AG09309 (cell line): ENCODE measurements at regions not wholly inside any gene's neighbourhood (a gene's known extent, or its start where the extent isn't known, plus 50 kb on each side); places are given as distances from the start of the nearest gene placed in this dataset.

Experiments
- DNase-seq: peaks from one replicate; pipeline ENCODE4 v3.0.0-alpha.2; 2010; ENCODE audit warnings: low read depth
- H3K4me3 ChIP-seq: 2 replicates; pipeline ENCODE4 v1.5.1; 2011; ENCODE audit warnings: mild to moderate bottlenecking, low read depth, low read length, moderate library complexity; ENCODE audit not compliant: control insufficient read depth
- CTCF ChIP-seq: IDR thresholded peaks from 2 replicates; pipeline ENCODE4 v1.5.1; 2011; ENCODE audit warnings: mild to moderate bottlenecking, low read depth, low read length, inconsistent platforms; ENCODE audit not compliant: insufficient read depth, control insufficient read depth; ENCODE audit errors: missing control alignments

GRCh38 chr22:22044153-22044552 is 61.6 kb upstream of the TOP3B start:
- no peak for TF ChIP-seq CTCF
- no peak overlapping the region for H3K4me3 ChIP-seq

GRCh38 chr22:22043296-22044078 is 60.9 kb upstream of the TOP3B start:
- no peak for TF ChIP-seq CTCF
- no peak overlapping the region for H3K4me3 ChIP-seq
- no peak for DNase-seq

More at GRCh38 chr22:22044153-22044552, 61.6 kb upstream of the TOP3B start:
- no peak for DNase-seq

- H3K4me3 ChIP-seq = no peak overlapping the region
- DNase-seq = no peak
Measured at GRCh38 chr22:22042599-22043295, 60.2 kb upstream of the TOP3B start.

GRCh38 chr22:22042009-22042408 is 59.4 kb upstream of the TOP3B start:
- no peak for DNase-seq
- no peak for TF ChIP-seq CTCF
- no peak overlapping the region for H3K4me3 ChIP-seq

More at GRCh38 chr22:22042599-22043295, 60.2 kb upstream of the TOP3B start:
- TF ChIP-seq CTCF = no peak

GRCh38 chr22:22040908-22041307 is 58.3 kb upstream of the TOP3B start:
- no peak overlapping the region for H3K4me3 ChIP-seq
- no peak for TF ChIP-seq CTCF
- no peak for DNase-seq

- no peak overlapping the region for H3K4me3 ChIP-seq
- no peak for DNase-seq
- no peak for TF ChIP-seq CTCF
Measured at GRCh38 chr22:22040472-22040871, 57.9 kb upstream of the TOP3B start.
